NCI-H2227 (cell line): ENCODE measurements at regions not wholly inside any gene's neighbourhood (a gene's known extent, or its start where the extent isn't known, plus 50 kb on each side); places are given as distances from the start of the nearest gene placed in this dataset.
"Not testable (repeated sequence)": the region's sequence is repeated elsewhere in the genome, so short reads cannot be mapped to it uniquely, and the experiment has no call there.

Experiments used
- DNase-seq: peaks from one replicate; lab custom pipeline; 2025; ENCODE audit not compliant: unreplicated experiment; lab: John Stamatoyannopoulos, UW

DNA sequence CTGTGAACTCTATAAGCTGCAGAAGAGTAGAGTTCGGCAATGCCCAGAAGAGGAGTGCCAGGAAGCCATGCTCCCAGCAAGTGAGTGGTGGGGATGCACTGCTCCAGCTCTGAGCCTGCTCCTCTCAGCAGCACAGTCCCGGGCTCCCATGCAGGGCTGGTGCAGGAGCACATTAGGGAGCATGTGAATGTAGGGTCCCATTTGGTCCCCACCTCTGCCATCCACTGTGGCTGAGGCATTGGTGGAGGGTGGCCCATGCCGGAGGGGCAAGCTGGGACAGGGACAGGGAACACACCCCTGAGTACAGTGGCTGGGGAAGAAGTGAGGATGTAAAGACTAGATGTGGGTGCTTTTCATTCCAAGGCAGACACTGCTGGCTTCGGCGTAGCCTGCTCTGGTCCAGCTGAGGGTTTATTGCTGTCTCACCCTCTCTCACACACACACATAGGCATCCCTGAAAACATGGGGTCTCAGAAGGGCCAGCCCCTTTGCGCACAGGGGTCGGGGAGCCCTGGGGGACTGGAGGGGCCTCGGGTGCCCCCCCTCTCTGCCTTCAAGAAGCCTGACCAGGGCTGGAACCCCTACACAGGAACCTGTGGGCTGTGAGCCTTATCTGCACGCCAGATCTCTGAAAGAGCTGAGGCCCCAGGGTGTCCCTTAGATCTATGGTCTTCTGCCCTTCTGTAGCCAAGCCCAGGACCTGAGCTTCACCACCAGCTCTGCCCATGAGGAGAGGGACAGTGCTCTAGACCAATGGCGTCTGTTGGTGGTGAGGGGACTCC, 341.0 kb downstream of the TCERG1L start:
- DNase-seq: no peak

- no peak for DNase-seq
These were observed 340.4 kb downstream of the TCERG1L start for GRCh38 chr10:130971123-130971435.

GRCh38 chr10:130973127-130973839, 338.2 kb downstream of the TCERG1L start:
- no peak for DNase-seq

GRCh38 chr10:130974166-130974565, 337.4 kb downstream of the TCERG1L start:
- no peak for DNase-seq

DNA sequence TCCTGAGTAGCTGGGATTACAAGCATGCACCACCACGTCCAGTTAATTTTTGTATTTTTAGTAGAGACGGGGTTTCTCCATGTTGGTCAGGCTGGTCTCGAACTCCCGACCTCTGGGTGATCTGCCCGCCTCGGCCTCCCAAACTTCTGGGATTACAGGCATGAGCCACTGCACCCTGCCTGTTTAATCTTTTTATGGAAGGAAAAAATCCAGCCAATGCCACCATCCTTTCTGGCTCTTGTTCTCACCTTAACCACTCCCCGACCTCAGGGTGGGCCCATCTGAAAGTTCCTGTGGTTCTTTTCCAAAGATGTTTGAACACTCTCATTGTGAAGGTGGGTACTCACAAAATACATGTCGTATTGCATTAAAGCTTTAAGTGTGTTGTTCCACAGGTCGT, 336.2 kb downstream of the TCERG1L start:
- DNase-seq: not testable (repeated sequence)

- DNase-seq: no peak
These were observed 328.7 kb downstream of the TCERG1L start for GRCh38 chr10:130982802-130983201.

DNA sequence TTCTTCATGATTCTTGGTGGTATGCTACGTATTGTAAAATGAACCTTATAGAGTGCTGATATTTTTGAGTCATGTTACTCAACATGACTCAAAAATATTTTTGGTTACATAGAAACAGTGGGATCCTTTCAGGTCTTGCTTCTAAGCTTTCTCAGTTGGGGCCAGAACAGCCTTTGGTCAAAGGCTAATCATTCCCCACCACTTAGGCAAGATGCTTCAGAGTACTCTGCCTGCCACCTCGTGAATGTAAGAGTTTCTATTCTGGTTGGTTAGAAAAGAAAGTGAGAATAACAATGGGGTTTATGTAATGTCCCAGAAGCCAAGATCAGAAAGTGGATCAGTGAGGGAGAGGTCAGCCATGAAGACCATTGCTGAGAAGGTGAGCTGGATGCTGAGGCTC, 327.8 kb downstream of the TCERG1L start:
- no peak for DNase-seq

GRCh38 chr10:130984686-130985085, 326.8 kb downstream of the TCERG1L start:
- no peak for DNase-seq

GRCh38 chr10:130985158-130985753, 326.3 kb downstream of the TCERG1L start:
- no peak for DNase-seq

DNA sequence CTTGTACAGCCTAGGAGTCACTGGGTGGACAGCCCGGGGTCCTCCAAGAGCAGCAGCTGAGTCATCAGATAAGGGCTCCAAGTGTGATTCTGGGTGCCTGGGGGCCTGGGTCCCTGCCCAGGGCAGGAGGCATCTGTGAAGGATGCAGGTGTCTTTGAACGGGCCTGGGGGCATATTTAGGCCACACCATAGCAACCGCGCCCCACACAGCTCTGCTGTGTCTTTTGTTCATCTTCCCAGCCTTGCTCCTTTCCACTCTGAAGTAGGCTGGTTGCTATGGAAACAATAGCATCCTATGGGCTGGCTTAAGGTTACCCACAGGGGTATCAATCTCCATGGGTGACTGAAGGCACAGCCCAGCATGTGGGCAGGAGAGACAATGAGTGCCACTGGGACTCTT, 324.7 kb downstream of the TCERG1L start:
- DNase-seq: no peak

- DNase-seq: no peak
These were observed 324.1 kb downstream of the TCERG1L start for GRCh38 chr10:130987401-130987800.

- no peak for DNase-seq
These were observed 321.8 kb downstream of the TCERG1L start for GRCh38 chr10:130989670-130990232.

GRCh38 chr10:130990486-130990885, 321.0 kb downstream of the TCERG1L start:
- DNase-seq: no peak

DNA sequence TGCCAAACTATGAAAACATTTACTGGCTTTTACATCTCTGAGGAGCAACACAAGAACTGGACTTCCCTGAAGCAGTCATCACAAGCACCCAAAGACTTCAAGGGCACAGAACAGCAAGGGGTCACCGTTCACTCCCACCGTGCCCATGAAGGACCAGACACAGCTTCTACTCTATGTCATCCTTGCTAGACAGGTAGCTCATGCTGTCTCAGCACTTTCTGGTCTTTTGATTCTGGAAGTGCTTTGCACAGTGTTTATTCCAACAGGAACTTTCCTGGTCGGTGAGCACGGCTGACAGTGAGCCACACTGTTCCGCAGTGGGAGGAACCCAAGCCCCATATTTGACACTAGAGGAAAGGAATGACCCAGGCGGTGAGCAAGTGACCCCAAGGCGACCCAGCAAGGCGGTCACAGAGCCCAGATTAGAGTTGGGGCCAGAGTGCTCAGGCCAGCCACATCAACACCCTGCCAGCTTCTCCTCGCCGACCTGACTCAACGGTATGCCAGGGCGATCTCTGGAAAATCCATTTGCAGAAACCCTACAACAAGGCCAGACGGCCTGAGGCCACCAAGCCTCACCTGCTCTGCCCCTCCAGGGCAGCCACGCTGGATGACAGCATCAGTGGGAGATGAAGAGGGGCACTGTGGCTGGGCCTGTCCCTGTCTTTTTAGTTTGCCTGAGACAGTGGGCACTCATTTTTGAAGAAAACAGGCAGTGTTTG, 318.6 kb downstream of the TCERG1L start:
- DNase-seq: no peak

GRCh38 chr10:130993612-130994011, 317.9 kb downstream of the TCERG1L start:
- DNase-seq: no peak

DNA sequence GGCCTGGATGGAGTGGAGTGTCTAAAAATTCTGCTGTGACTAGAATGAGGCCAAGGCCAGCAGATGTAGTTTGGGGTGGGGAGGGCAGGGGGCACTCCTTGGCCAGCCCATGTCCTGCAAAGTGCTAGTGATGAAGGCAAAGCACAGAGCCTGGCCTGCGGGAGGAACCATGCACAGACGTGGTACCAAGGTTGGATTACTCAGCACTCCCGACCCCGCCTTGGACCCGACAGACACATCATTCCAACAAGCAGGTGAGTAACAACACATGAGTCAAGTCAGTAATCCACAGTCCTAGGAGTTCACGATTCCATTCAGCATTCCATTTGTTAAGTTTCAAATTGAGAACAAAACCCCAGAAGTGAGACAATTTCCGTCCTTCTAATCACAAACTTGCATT, 317.3 kb downstream of the TCERG1L start:
- no peak for DNase-seq

- no peak for DNase-seq
These were observed 316.7 kb downstream of the TCERG1L start for GRCh38 chr10:130994845-130995244.

DNA sequence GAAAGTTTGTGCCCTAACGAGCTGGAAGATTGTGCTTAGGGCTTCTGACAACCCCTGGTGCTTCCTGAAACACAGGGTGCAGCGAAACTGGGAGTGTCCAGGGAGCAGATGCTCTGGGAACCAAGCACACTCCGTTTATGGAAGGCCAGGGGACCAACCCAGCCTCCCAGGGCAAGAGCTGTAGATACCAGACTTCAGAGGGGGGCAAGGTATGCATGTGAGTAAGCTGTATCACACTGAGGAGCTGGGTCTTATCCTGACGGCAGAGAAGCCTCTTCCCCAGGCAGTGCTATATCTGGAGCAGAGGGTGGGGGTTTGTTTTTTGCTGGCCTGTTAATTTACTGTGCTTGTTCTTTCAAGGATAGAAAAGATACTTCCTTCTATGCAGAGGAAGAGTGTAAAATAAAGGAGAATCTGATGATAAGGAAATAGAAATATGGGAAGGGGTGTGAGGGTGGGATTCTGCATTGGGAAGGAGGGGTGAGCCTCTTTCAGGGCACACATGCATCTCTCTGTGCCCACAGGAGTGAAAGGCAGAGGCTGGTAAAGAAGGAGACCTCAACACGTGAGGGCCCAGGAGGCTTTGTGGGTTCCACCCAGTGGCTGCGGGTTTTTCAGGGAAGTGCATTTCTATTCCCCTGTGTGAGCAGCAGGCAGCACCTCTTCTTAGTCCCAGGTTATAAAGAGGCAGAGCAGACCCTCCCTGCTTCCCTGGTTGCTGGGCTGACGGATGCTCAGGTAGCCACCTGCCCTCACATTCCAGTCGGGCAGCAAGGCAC, 314.1 kb downstream of the TCERG1L start:
- no peak for DNase-seq

GRCh38 chr10:130998046-130998435, 313.5 kb downstream of the TCERG1L start:
- no peak for DNase-seq

GRCh38 chr10:130998642-130999041, 312.9 kb downstream of the TCERG1L start:
- no peak for DNase-seq
